IMR-90 (cell line): ENCODE measurements at regions not wholly inside any gene's neighbourhood (a gene's known extent, or its start where the extent isn't known, plus 50 kb on each side); places are given as distances from the start of the nearest gene placed in this dataset.

Experiments
- ATAC-seq: fragments of 200-7000 bp; cut with Tn5 transposase; 2 replicates; pipeline ENCODE4 v1.9.1; 2020; ENCODE audit warnings: low read depth, mild to moderate bottlenecking, moderate library complexity
- BruUV-seq: library from RNA; stranded (reverse); fragments of 400-500 nt; replicated peaks from 2 replicates; lab custom pipeline; 2021; lab: Mats Ljungman, UMichigan
- CTCF ChIA-PET: fragments of 300-600 bp; formaldehyde crosslinking; extraction: SDS; loops from one replicate; lab custom pipeline; 2021; ENCODE audit warnings: antibody characterized with exemption; lab: Yijun Ruan, JAX
- POLR2A ChIA-PET: fragments of 300-600 bp; sonication (Branson Sonifier 250); formaldehyde crosslinking; loops from one replicate; lab custom pipeline; 2022; ENCODE audit warnings: antibody characterized with exemption; ENCODE audit not compliant: unreplicated experiment; lab: Charles Lee
- DNase-seq: peaks from one replicate; pipeline ENCODE4 v3.0.0; 2013
- H2AFZ ChIP-seq: replicated peaks from 2 replicates; pipeline ENCODE3; 2013; ENCODE audit warnings: low read length, mild to moderate bottlenecking; ENCODE audit not compliant: poor library complexity
- H2AK5ac ChIP-seq: 2 replicates; pipeline ENCODE4 v1.6.1; 2013; ENCODE audit warnings: low read depth, low read length, inconsistent platforms
- H2AK9ac ChIP-seq: replicated peaks from 2 replicates; pipeline ENCODE3; 2013; ENCODE audit warnings: mild to moderate bottlenecking, low read depth, low read length, moderate library complexity; ENCODE audit not compliant: poor library complexity
- H2BK120ac ChIP-seq: 2 replicates; pipeline ENCODE4 v1.6.1; 2013; ENCODE audit warnings: low read depth, low read length, inconsistent platforms
- H2BK15ac ChIP-seq: 3 replicates; pipeline ENCODE4 v1.6.1; 2013; ENCODE audit warnings: low read depth, low read length, inconsistent platforms
- H2BK20ac ChIP-seq: 2 replicates; pipeline ENCODE4 v1.6.1; 2013; ENCODE audit warnings: low read depth, mild to moderate bottlenecking, inconsistent platforms, low read length, moderate library complexity
- H2BK5ac ChIP-seq: 2 replicates; pipeline ENCODE4 v1.6.1; 2013; ENCODE audit warnings: mild to moderate bottlenecking, low read depth, low read length, inconsistent platforms; ENCODE audit not compliant: poor library complexity, severe bottlenecking
- H3K14ac ChIP-seq: replicated peaks from 2 replicates; pipeline ENCODE4 v1.6.1; 2013; ENCODE audit warnings: low read depth, low read length, inconsistent platforms
- H3K18ac ChIP-seq: 2 replicates; pipeline ENCODE4 v1.6.1; 2013; ENCODE audit warnings: low read depth, low read length, control low read depth
- H3K23ac ChIP-seq: 2 replicates; pipeline ENCODE4 v1.6.1; 2013; ENCODE audit warnings: low read depth, low read length, inconsistent platforms
- H3K27ac ChIP-seq: 2 replicates; pipeline ENCODE4 v1.5.1; 2013; ENCODE audit warnings: mild to moderate bottlenecking, control low read depth, low read length; ENCODE audit not compliant: insufficient read depth
- H3K27me3 ChIP-seq: 2 replicates; pipeline ENCODE4 v1.6.1; 2013; ENCODE audit warnings: low read length; ENCODE audit not compliant: control insufficient read depth, insufficient read depth
- H3K36me3 ChIP-seq: 2 replicates; pipeline ENCODE4 v1.6.1; 2013; ENCODE audit warnings: low read length, mixed read lengths; ENCODE audit not compliant: control insufficient read depth, insufficient read depth
- H3K4ac ChIP-seq: 2 replicates; pipeline ENCODE4 v1.6.1; 2013; ENCODE audit warnings: low read depth, low read length, inconsistent platforms
- H3K4me1 ChIP-seq: 2 replicates; pipeline ENCODE4 v1.6.1; 2013; ENCODE audit warnings: low read length, mixed read lengths; ENCODE audit not compliant: control insufficient read depth, insufficient read depth
- H3K4me2 ChIP-seq: 2 replicates; pipeline ENCODE4 v1.6.1; 2013; ENCODE audit warnings: low read depth, mild to moderate bottlenecking, control low read depth, low read length, moderate library complexity
- H3K4me3 ChIP-seq: 2 replicates; pipeline ENCODE4 v1.5.1; 2013; ENCODE audit warnings: low read depth, mild to moderate bottlenecking, control low read depth, low read length, moderate library complexity; ENCODE audit not compliant: insufficient read depth
- H3K56ac ChIP-seq: 2 replicates; pipeline ENCODE4 v1.6.1; 2013; ENCODE audit warnings: low read length, inconsistent platforms; ENCODE audit not compliant: insufficient read depth; ENCODE audit errors: extremely low read depth
- H3K79me1 ChIP-seq, 2 experiments: 2 replicates each; pipeline ENCODE4 v1.6.1; 2013; ENCODE audit warnings: low read length in 2 of 2, inconsistent platforms in 1 of 2, low read depth in 1 of 2
- H3K9ac ChIP-seq: 2 replicates; pipeline ENCODE4 v1.6.1; 2013; ENCODE audit warnings: low read depth, low read length, control low read depth
- H3K9me1 ChIP-seq: 2 replicates; pipeline ENCODE4 v1.6.1; 2013; ENCODE audit warnings: low read length, inconsistent platforms; ENCODE audit not compliant: insufficient read depth
- H3K9me3 ChIP-seq: 2 replicates; pipeline ENCODE4 v1.6.1; 2013; ENCODE audit warnings: low read length; ENCODE audit not compliant: control insufficient read depth, insufficient read depth
- H4K20me1 ChIP-seq: 2 replicates; pipeline ENCODE4 v1.6.1; 2013; ENCODE audit warnings: low read length, inconsistent platforms; ENCODE audit not compliant: insufficient read depth
- H4K5ac ChIP-seq: 2 replicates; pipeline ENCODE4 v1.6.1; 2013; ENCODE audit warnings: mild to moderate bottlenecking, low read depth, low read length, control low read depth
- H4K8ac ChIP-seq, 2 experiments: 2 replicates each; pipeline ENCODE4 v1.6.1; 2013; ENCODE audit warnings: low read depth in 2 of 2, low read length in 2 of 2, control low read depth in 1 of 2, inconsistent platforms in 1 of 2
- H4K91ac ChIP-seq: 2 replicates; pipeline ENCODE4 v1.6.1; 2013; ENCODE audit warnings: low read depth, low read length, inconsistent platforms; ENCODE audit not compliant: insufficient read depth
- RAD21 ChIP-seq: IDR thresholded peaks from 2 replicates; pipeline ENCODE4 v1.6.1; 2012; ENCODE audit warnings: low read length, improper control_type of control experiment
- RFX5 ChIP-seq: IDR thresholded peaks from 2 replicates; pipeline ENCODE4 v1.8.0; 2012; ENCODE audit warnings: low read depth, mild to moderate bottlenecking, low read length, moderate library complexity
- WGBS, 2 experiments: methylation state at CpG; one replicate each; pipeline versions ENCODE4 v1.1.5 to v1.1.7; 2013; ENCODE audit warnings: missing lambda C conversion rate in 2 of 2; ENCODE audit not compliant: insufficient read length in 1 of 2; ENCODE audit errors: extremely low coverage in 2 of 2; 5-methylcytosine and 5-hydroxymethylcytosine counted together
- dilution Hi-C: fragments of 300-500 bp; cut with HindIII; formaldehyde crosslinking; loops from one replicate; pipeline ENCODE4 v1.14.3; 2018; ENCODE audit warnings: low sequenced_read_pairs; ENCODE audit not compliant: unreplicated experiment
- in situ Hi-C: fragments of 300-500 bp; cut with MboI; formaldehyde crosslinking; loops from 3 replicates; pipeline ENCODE4 v1.14.3; 2019; ENCODE audit warnings: low sequenced_read_pairs, inconsistent platforms, mixed read lengths
- intact Hi-C: fragments of 100-400 bp; cut with micrococcal nuclease; formaldehyde crosslinking; loops from 2 replicates; pipeline ENCODE4 v1.10.0; 2022
- TF ChIP-seq, protein P1 (sequence below): conservative IDR thresholded peaks from 2 replicates; pipeline ENCODE4 v1.5.1; 2012; ENCODE audit warnings: mild to moderate bottlenecking, low read depth, low read length, improper control_type of control experiment
- TF ChIP-seq, protein P2 (sequence below): fragments of 150-350 bp; IDR thresholded peaks from 2 replicates; pipeline ENCODE4 v1.6.1; 2017; ENCODE audit warnings: mild to moderate bottlenecking, antibody characterized with exemption, low read length, low read depth

DNA sequence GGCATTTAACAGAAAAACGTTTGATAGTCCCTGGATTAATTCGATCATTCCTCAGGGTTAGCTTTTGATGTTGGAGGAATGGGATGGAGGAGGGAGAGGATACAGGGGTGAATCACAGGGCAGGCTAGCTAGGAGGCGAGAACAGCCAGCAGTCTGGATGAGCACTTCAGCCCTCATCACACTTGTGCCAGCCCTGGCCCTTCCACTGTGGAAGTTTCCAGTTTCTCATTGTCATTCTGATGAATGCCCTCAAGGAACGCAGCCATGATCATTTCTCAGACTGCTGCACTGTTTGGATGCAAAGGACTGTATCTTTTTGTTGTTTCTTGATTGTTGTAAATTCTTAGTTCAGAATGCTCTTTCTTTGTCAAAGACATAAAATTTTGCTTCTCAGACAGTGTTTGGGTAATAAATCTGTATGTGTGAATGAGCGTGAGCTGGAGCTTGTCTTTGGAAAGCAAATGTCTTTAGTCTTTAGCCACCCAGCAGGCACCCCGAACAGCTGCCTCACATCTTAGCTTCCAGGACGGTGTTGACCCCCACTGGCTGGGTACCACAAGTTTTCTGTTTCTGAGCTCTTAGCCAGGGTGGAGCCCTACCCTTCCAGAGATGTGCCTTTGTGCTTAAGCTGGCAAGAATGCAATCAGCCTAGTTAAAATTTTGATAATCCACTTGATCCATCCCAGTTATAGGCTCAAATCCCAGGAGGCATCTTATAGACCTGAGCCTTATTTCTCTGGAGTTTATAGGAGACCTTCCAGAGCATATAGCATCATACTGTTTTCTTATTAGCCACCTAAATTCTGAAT is 121.1 kb downstream of the PDCD6IP start:
- H2BK5ac ChIP-seq: no peak overlapping the region
- H2AK9ac ChIP-seq: no peak overlapping the region
- no peak overlapping the region for H3K4ac ChIP-seq
- H3K9me3 ChIP-seq: no peaks in the 10 kb centered on the region
- no peaks in the 10 kb centered on the region for H3K79me1 ChIP-seq
- WGBS, 2 experiments: 32% methylated on average over 2 of the region's 7 CpGs; no CpG with 5 or more reads in 1 of the 2 experiments
- CTCF ChIA-PET: no interaction called here
- ATAC-seq (no peak; the same call in 1 of the 2 replicates), DNase-seq (peak; percentile 7)
- POLR2A ChIA-PET: no interaction called here
- no peak overlapping the region for H2BK20ac ChIP-seq
- TF ChIP-seq, protein P1, sequence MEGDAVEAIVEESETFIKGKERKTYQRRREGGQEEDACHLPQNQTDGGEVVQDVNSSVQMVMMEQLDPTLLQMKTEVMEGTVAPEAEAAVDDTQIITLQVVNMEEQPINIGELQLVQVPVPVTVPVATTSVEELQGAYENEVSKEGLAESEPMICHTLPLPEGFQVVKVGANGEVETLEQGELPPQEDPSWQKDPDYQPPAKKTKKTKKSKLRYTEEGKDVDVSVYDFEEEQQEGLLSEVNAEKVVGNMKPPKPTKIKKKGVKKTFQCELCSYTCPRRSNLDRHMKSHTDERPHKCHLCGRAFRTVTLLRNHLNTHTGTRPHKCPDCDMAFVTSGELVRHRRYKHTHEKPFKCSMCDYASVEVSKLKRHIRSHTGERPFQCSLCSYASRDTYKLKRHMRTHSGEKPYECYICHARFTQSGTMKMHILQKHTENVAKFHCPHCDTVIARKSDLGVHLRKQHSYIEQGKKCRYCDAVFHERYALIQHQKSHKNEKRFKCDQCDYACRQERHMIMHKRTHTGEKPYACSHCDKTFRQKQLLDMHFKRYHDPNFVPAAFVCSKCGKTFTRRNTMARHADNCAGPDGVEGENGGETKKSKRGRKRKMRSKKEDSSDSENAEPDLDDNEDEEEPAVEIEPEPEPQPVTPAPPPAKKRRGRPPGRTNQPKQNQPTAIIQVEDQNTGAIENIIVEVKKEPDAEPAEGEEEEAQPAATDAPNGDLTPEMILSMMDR: no peak
- TF ChIP-seq RAD21 (no peak), RFX5 (no peak)
- TF ChIP-seq, protein P2, sequence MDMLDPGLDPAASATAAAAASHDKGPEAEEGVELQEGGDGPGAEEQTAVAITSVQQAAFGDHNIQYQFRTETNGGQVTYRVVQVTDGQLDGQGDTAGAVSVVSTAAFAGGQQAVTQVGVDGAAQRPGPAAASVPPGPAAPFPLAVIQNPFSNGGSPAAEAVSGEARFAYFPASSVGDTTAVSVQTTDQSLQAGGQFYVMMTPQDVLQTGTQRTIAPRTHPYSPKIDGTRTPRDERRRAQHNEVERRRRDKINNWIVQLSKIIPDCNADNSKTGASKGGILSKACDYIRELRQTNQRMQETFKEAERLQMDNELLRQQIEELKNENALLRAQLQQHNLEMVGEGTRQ: no peak
- H3K4me3 ChIP-seq: no peak overlapping the region
- H4K20me1 ChIP-seq: no peaks in the 10 kb centered on the region
- H3K36me3 ChIP-seq: no peaks in the 10 kb centered on the region
- dilution Hi-C loops: no loop called here
- H3K18ac ChIP-seq: no peak overlapping the region
- no peak overlapping the region for H3K9ac ChIP-seq
- no peak overlapping the region for H2BK120ac ChIP-seq
- H3K4me2 ChIP-seq: no peak overlapping the region
- no peaks in the 10 kb centered on the region; the same call in 1 of the 2 replicates for H3K27me3 ChIP-seq
- no peak overlapping the region for H3K23ac ChIP-seq
- in situ Hi-C loops: no loop called here
- H4K5ac ChIP-seq: no peak overlapping the region
- no TSS peak for BruUV-seq
- H3K56ac ChIP-seq: no peak overlapping the region
- peak overlapping the region; percentile 47 for H2AFZ ChIP-seq
- no peak overlapping the region for H3K27ac ChIP-seq
- H4K8ac ChIP-seq: no peak overlapping the region
- H2BK15ac ChIP-seq: no peak overlapping the region
- no peak overlapping the region for H4K91ac ChIP-seq
- intact Hi-C loops: loop anchor here (10.0 kb wide), 1 partner anchor 95 kb away; no protein-coding TSS in a partner anchor
- H3K14ac ChIP-seq: no peak overlapping the region
- H2AK5ac ChIP-seq: no peak overlapping the region
- H3K9me1 ChIP-seq: no peaks in the 10 kb centered on the region
- no peaks in the 10 kb centered on the region for H3K4me1 ChIP-seq
